ENCODE measurements at regions not wholly inside any gene's neighbourhood (a gene's known extent, or its start where the extent isn't known, plus 50 kb on each side); places are given as distances from the start of the nearest gene placed in this dataset.
"Not testable (repeated sequence)": the region's sequence is repeated elsewhere in the genome, so short reads cannot be mapped to it uniquely, and the experiment has no call there.

DNA sequence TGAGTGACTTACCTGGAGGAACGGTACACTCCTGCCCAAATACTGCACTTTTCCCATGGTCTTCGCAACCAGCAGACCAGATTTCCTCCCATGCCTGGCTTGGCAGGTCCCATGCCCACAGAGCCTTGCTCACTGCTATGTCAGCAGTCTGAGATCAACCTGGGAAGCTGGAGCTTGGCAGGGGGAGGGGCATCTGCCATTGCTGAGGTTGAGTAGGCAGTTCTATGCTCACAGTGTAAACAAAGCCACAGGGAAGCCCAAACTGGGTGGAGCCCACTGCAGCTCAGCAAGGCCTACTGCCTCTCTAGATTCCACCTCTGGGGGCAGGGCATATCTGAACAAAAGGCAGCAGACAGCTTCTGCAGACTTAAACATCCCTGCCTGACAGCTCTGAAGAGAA lies 435.3 kb upstream of the STEAP1 start:
- not testable (repeated sequence) for TF ChIP-seq POLR2A (IDR thresholded peaks at IDR 0.05)
- TF ChIP-seq, protein P1, sequence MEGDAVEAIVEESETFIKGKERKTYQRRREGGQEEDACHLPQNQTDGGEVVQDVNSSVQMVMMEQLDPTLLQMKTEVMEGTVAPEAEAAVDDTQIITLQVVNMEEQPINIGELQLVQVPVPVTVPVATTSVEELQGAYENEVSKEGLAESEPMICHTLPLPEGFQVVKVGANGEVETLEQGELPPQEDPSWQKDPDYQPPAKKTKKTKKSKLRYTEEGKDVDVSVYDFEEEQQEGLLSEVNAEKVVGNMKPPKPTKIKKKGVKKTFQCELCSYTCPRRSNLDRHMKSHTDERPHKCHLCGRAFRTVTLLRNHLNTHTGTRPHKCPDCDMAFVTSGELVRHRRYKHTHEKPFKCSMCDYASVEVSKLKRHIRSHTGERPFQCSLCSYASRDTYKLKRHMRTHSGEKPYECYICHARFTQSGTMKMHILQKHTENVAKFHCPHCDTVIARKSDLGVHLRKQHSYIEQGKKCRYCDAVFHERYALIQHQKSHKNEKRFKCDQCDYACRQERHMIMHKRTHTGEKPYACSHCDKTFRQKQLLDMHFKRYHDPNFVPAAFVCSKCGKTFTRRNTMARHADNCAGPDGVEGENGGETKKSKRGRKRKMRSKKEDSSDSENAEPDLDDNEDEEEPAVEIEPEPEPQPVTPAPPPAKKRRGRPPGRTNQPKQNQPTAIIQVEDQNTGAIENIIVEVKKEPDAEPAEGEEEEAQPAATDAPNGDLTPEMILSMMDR (IDR thresholded peaks at IDR 0.05) = not testable (repeated sequence)
